Osteoblast (primary cell): ENCODE measurements at regions not wholly inside any gene's neighbourhood (a gene's known extent, or its start where the extent isn't known, plus 50 kb on each side); places are given as distances from the start of the nearest gene placed in this dataset.
A peak's percentile ranks its signal among the peaks of the same experiment; 100 is the strongest.
"Not testable (repeated sequence)": the region's sequence is repeated elsewhere in the genome, so short reads cannot be mapped to it uniquely, and the experiment has no call there.

Source experiments
- DNase-seq: peaks from one replicate; pipeline ENCODE4 v3.0.0; 2011; ENCODE audit warnings: low spot score, mixed read lengths; ENCODE audit not compliant: insufficient read length; ENCODE audit errors: missing footprints
- H2AFZ ChIP-seq: 2 replicates; pipeline ENCODE4 v1.6.0; 2011; ENCODE audit warnings: mild to moderate bottlenecking, low read length
- H3K27ac ChIP-seq: 2 replicates; pipeline ENCODE4 v1.5.1; 2011; ENCODE audit warnings: mild to moderate bottlenecking, low read depth, low read length, moderate library complexity
- H3K27me3 ChIP-seq: 2 replicates; pipeline ENCODE4 v1.6.0; 2012; ENCODE audit warnings: mild to moderate bottlenecking, control low read depth, inconsistent platforms, low read length, moderate library complexity; ENCODE audit not compliant: insufficient read depth
- H3K36me3 ChIP-seq: 2 replicates; pipeline ENCODE4 v1.5.1; 2011; ENCODE audit warnings: mild to moderate bottlenecking, low read length, control low read depth, moderate library complexity; ENCODE audit not compliant: insufficient read depth
- H3K4me1 ChIP-seq: 2 replicates; pipeline ENCODE4 v1.5.1; 2011; ENCODE audit warnings: mild to moderate bottlenecking, low read length, control low read depth, moderate library complexity; ENCODE audit not compliant: insufficient read depth
- H3K4me2 ChIP-seq: 2 replicates; pipeline ENCODE4 v1.6.0; 2011; ENCODE audit warnings: mild to moderate bottlenecking, low read length; ENCODE audit not compliant: insufficient read depth
- H3K4me3 ChIP-seq: fragments of 200-600 bp; sonication (generic); 3 replicates; pipeline ENCODE4 v1.5.1; 2012; ENCODE audit warnings: mild to moderate bottlenecking, low read length, inconsistent platforms; ENCODE audit not compliant: insufficient read depth
- H3K79me2 ChIP-seq: 2 replicates; pipeline ENCODE4 v1.6.0; 2012; ENCODE audit warnings: mild to moderate bottlenecking, low read length, control low read depth, inconsistent platforms; ENCODE audit not compliant: insufficient read depth
- H3K9me3 ChIP-seq: 2 replicates; pipeline ENCODE4 v1.5.1; 2011; ENCODE audit warnings: low read depth, low read length, control low read depth
- H4K20me1 ChIP-seq: 2 replicates; pipeline ENCODE4 v1.6.0; 2012; ENCODE audit warnings: mild to moderate bottlenecking, low read length, control low read depth; ENCODE audit not compliant: insufficient read depth
- TF ChIP-seq, protein P1 (sequence below): IDR thresholded peaks from 2 replicates; pipeline ENCODE4 v1.5.1; 2011; ENCODE audit warnings: mild to moderate bottlenecking, low read depth, low read length, moderate library complexity; ENCODE audit errors: extremely low read depth

DNA sequence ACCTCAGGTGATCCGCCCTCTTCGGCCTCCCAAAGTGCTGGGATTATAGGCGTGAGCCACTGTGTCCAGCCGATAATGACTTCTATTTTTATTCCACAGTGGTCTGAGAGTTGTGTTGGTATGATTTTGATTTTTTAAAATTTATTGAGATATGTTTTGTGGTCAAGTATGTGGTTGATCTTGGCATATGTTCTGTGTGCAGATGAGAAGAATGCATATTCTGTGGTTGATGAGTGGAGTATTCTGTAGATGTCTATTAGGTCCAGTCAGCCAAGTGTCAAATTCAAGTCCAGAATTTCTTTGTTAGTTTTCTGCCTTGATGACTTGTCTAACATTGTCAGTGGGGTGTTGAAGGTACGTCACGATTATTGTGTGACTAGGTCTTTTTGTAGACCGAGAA, 338.2 kb upstream of the TARS1 start:
- Histone ChIP-seq H3K36me3 (no peaks in the 10 kb centered on the region), H3K4me1 (peaks cover 21% of the 10 kb centered on the region), H3K4me2 (no peak overlapping the region), H3K4me3 (no peak overlapping the region), H3K27me3 (no peaks in the 10 kb centered on the region), H3K9me3 (peaks cover 2% of the 10 kb centered on the region), H4K20me1 (no peaks in the 10 kb centered on the region), H3K79me2 (no peaks in the 10 kb centered on the region), H3K27ac (no peak overlapping the region), H2AFZ (no peak overlapping the region)
- DNase-seq: no peak
- TF ChIP-seq, protein P1, sequence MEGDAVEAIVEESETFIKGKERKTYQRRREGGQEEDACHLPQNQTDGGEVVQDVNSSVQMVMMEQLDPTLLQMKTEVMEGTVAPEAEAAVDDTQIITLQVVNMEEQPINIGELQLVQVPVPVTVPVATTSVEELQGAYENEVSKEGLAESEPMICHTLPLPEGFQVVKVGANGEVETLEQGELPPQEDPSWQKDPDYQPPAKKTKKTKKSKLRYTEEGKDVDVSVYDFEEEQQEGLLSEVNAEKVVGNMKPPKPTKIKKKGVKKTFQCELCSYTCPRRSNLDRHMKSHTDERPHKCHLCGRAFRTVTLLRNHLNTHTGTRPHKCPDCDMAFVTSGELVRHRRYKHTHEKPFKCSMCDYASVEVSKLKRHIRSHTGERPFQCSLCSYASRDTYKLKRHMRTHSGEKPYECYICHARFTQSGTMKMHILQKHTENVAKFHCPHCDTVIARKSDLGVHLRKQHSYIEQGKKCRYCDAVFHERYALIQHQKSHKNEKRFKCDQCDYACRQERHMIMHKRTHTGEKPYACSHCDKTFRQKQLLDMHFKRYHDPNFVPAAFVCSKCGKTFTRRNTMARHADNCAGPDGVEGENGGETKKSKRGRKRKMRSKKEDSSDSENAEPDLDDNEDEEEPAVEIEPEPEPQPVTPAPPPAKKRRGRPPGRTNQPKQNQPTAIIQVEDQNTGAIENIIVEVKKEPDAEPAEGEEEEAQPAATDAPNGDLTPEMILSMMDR: no peak

DNA sequence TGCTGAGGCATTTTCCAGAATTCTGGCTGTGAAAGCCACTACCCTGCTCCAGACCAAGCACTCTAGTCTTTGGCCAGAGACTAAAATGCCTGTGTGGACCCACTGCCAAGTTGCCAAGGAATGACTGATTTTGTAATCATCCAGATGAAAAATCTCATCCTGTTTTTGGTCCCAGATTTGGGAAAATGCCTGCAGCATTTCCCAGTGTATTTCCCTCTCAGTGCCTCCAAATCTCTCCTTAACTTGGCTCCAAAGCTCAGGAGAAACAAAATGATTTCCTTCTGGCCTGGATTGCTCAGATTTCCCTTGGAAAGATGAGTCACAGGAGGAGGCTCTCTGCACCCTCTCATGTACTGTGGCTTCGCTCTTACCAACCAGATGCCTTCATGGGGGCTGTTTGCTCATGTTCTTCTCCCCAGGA, 335.2 kb upstream of the TARS1 start:
- peak overlapping the region; percentile 53 for H3K27ac ChIP-seq
- H4K20me1 ChIP-seq: no peaks in the 10 kb centered on the region
- peak; percentile 94 for DNase-seq

DNA sequence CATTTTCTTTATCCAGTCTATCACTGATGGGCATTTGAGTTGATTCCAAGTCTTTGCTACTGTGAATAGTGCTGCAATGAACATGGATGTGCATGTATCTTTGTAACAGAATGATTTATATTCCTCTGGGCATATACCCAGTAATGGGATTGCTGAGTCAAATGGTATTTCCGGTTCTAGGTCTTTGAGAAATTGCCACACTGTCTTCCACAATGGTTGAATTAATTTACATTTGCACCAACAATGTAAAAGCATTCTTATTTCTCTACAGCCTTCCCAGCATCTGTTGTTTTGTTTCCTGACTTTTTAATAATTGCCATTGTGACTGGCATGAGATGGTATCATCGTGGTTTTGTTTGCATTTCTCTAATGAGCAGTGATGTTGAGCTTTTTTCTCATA, 330.3 kb upstream of the TARS1 start:
- H4K20me1 ChIP-seq, H3K4me1 ChIP-seq, H3K9me3 ChIP-seq, DNase-seq, H2AFZ ChIP-seq, H3K27me3 ChIP-seq, H3K27ac ChIP-seq, H3K36me3 ChIP-seq, H3K4me2 ChIP-seq, H3K79me2 ChIP-seq, H3K4me3 ChIP-seq: not testable (repeated sequence)

More for the DNA sequence above, 335.2 kb upstream of the TARS1 start:
- TF ChIP-seq, protein P1: no peak
- no peaks in the 10 kb centered on the region for H3K27me3 ChIP-seq
- H3K4me2 ChIP-seq: peak overlapping the region; percentile 31
- H2AFZ ChIP-seq: peak overlapping the region; percentile 44
- no peak overlapping the region for H3K4me3 ChIP-seq
- H3K4me1 ChIP-seq: peaks cover 21% of the 10 kb centered on the region
- H3K79me2 ChIP-seq: no peaks in the 10 kb centered on the region
- H3K9me3 ChIP-seq: peaks cover 3% of the 10 kb centered on the region
- no peaks in the 10 kb centered on the region for H3K36me3 ChIP-seq

DNA sequence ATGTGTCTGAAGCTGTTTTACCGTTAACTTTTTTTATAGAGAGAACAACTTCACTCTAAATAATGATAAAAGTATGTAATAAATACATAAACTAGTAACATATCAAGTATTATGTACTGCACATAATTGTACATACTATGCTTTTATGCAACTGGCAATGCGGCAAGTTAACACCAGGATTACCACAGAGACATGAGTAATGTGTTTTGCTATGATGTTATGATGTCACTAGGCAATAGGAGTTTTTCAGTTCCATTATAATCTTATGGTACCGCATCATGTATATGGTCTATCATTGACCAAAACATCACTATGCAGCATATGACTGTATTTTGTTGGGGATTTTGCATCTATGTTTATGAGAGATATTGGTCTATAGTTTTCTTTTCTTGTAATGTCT, 326.4 kb upstream of the TARS1 start:
- Histone ChIP-seq H3K4me3 (no peak overlapping the region), H3K79me2 (no peaks in the 10 kb centered on the region)
- TF ChIP-seq, protein P1: no peak

More for the DNA sequence above, 326.4 kb upstream of the TARS1 start:
- Histone ChIP-seq H2AFZ (no peak overlapping the region), H3K4me2 (no peak overlapping the region), H3K4me1 (peaks cover 7% of the 10 kb centered on the region), H3K36me3 (no peaks in the 10 kb centered on the region), H3K27ac (no peak overlapping the region), H3K9me3 (no peaks in the 10 kb centered on the region), H4K20me1 (no peaks in the 10 kb centered on the region), H3K27me3 (no peaks in the 10 kb centered on the region)
- DNase-seq: no peak
